ENCODE measurements at regions not wholly inside any gene's neighbourhood (a gene's known extent, or its start where the extent isn't known, plus 50 kb on each side); places are given as distances from the start of the nearest gene placed in this dataset.
"Not testable (repeated sequence)": the region's sequence is repeated elsewhere in the genome, so short reads cannot be mapped to it uniquely, and the experiment has no call there.

GRCh38 chr14:105678996-105679958, 152.9 kb downstream of the TMEM121 start:
- not testable (repeated sequence) for DNase-seq (ENCODE audit: low read depth in 2 of 2)

DNA sequence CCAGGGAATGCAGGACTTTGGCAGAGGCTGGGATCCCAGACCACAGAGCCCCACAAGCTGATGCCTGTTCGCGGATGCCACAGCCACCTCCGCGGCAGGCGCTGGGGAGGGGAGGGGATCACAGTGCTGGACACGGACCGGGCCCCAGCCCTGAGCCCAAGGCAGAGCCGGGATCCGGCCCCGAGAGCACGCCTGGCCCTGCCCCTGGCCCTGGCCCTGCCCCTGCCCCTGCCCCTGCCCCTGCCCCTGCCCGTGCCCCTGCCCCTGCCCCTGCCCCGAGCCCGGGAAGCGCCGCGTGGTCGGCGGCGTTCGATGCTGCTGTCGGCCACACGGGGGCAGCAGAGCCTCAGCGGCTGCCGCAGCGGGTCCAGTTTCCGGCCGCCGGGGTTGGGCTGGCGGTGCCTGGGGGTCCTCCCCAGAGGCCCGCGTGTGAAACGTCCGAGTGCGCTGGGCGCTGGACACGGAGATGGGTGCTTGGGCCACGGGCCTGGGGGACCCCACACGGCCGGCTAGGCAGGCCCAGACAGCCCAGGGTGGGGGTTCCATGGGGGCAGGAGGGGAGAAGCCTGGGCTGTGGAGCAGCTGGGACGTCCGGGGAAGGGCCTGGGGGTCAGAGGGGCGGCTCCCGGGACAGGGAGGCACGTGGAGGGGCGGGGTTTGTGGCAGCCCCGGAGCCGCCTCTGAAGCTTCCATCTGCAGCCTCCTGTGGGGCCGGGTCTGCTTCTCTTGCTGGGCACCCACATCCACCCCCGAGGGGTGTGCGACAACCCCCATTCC, 153.8 kb downstream of the TMEM121 start:
- not testable (repeated sequence) for DNase-seq (ENCODE audit: low read depth in 2 of 2)

GRCh38 chr14:105680736-105681098, 154.3 kb downstream of the TMEM121 start:
- not testable (repeated sequence) for DNase-seq (ENCODE audit: low read depth in 2 of 2)

GRCh38 chr14:105681606-105682185, 155.3 kb downstream of the TMEM121 start:
- DNase-seq (ENCODE audit: low read depth in 2 of 2) = not testable (repeated sequence)

DNA sequence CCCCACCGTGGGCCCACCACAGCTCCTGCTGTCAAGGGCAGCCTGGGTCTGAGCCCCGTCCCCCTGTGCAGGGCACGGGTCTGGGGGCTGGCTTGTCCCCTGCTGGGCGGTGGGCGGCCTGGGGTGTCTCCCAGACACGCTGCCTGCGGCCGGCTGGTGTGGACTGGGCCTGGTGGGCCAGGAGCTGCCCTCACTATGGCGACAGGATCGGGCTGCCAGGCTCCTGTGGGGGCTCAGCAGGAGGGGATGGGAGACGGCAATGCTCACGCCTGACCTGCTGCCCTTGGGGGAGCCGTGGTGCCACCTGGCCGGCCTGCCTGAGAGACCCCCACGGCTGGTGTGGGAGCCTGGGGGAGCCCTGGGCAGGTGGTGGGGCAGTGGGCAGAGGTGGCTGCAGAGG, 156.1 kb downstream of the TMEM121 start:
- not testable (repeated sequence) for DNase-seq (ENCODE audit: low read depth in 2 of 2)

- DNase-seq (ENCODE audit: low read depth in 2 of 2) = no peak
Measured at GRCh38 chr14:105682956-105683570, 156.7 kb downstream of the TMEM121 start.

GRCh38 chr14:105684056-105684455, 157.7 kb downstream of the TMEM121 start:
- not testable (repeated sequence) for DNase-seq (ENCODE audit: low read depth in 2 of 2)

GRCh38 chr14:105684597-105684996, 158.2 kb downstream of the TMEM121 start:
- DNase-seq (ENCODE audit: low read depth in 2 of 2) = not testable (repeated sequence)

- DNase-seq (ENCODE audit: low read depth in 2 of 2) = no peak
Measured at GRCh38 chr14:105685003-105685402, 158.6 kb downstream of the TMEM121 start.

DNA sequence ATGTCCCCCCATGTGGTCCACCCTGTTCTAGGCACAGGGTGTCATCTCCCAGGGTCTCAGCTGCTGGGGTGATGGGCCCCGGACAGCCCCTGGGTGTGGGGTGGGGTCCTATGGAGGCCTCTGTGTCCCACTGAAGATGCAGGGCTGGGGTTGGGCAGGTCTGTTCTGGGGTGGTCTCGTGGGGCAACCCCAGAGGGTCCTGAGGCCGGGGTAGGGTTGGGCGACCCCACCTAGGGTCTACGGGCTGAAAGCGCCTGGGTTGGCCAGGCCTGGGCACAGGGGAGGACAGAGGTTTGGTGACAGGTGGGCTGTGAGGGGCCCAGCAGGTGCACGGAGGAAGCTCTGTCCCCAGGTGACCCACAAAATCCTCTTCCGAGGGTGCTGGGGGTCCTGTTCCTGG, 159.2 kb downstream of the TMEM121 start:
- not testable (repeated sequence) for DNase-seq (ENCODE audit: low read depth in 2 of 2)

- not testable (repeated sequence) for DNase-seq (ENCODE audit: low read depth in 2 of 2)
Measured at GRCh38 chr14:105686050-105686449, 159.7 kb downstream of the TMEM121 start.

GRCh38 chr14:105686462-105687170, 160.2 kb downstream of the TMEM121 start:
- not testable (repeated sequence) for DNase-seq (ENCODE audit: low read depth in 2 of 2)

DNA sequence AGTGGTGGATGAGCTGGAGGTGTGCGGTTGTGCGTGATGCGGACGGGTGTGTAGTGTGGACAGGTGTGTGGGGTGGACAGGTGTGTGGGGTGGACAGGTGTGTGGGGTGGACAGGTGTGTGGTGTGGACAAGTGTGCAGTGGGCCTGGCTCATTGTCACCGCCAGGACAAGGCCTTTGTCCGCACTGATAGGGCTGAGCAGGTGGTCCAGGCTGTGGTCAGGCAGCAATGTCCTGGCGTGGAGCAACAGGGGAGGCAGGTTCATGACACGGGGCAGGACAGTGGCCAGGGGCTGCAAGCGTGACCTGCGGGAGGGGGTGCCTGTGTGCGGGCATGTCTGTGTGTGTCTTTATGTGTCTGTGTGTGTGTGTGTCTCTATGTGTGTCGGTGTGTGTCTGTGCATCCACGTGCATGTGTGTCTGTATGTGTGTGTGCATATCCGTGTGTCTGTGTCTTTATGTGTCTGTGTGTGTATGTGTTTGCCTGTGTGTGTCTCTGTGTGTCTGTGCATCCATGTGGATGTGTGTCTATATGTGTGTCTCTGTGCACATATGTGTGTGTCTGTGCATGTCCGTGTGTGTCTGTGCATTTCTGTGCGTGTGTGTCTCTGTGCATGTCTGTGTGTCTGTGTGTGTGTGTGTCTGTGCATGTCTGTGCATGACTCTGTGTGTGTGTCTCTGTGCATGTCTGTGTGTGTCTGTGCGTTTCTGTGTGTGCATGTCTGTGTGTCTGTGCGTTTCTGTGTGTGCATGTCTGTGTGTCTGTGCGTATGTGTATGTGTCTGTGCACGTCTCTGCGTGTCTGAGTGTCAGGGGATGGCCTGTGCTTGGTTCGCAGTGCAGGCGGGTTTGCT, 161.0 kb downstream of the TMEM121 start:
- not testable (repeated sequence) for DNase-seq (ENCODE audit: low read depth in 2 of 2)

DNA sequence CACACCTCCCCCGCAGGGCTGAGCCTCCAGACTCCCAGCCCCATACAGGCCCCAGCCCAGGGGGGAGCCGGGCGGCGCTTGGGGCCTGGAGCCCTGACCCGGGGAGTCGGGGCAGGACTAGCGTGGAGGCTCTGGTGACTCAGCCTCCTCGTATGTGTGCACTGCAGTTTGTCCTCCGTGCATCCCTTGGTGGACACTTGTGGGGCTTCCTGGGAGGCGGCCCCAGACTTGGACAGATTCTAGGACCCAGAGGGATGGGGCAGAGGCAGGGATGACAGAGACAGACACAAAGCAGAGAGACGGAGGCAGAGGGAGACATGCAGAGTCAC, 161.6 kb downstream of the TMEM121 start:
- not testable (repeated sequence) for DNase-seq (ENCODE audit: low read depth in 2 of 2)

GRCh38 chr14:105688664-105689221, 162.4 kb downstream of the TMEM121 start:
- DNase-seq (ENCODE audit: low read depth in 2 of 2) = not testable (repeated sequence)

DNA sequence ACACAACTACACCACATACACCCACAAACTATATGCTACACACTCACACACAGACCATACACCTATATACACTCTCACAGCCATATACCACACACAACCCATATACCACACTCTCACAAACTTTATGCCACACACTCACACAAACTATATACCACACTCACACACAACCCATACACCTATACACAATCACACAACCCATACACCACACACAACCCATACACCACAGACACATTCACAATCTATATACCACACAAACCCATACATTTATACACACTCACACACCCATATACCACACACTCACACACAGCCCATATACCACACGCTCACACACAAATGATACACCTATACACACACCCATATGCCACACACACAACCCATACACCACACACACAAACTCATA, 163.3 kb downstream of the TMEM121 start:
- DNase-seq (ENCODE audit: low read depth in 2 of 2) = no peak

DNA sequence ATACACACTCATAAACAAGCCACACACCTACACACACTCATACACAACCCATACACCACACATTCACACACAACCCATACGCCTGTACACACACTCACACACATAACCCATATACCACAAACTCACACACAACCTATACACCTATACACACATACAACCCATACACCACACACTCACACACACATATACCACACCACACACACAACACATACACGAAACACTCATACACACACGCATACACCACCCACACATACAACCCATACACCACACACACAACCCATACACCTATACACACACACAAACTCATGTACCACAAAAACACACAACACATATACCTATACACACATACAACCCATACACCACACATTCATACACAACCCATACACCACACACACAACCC, 164.3 kb downstream of the TMEM121 start:
- DNase-seq (ENCODE audit: low read depth in 2 of 2) = no peak

DNA sequence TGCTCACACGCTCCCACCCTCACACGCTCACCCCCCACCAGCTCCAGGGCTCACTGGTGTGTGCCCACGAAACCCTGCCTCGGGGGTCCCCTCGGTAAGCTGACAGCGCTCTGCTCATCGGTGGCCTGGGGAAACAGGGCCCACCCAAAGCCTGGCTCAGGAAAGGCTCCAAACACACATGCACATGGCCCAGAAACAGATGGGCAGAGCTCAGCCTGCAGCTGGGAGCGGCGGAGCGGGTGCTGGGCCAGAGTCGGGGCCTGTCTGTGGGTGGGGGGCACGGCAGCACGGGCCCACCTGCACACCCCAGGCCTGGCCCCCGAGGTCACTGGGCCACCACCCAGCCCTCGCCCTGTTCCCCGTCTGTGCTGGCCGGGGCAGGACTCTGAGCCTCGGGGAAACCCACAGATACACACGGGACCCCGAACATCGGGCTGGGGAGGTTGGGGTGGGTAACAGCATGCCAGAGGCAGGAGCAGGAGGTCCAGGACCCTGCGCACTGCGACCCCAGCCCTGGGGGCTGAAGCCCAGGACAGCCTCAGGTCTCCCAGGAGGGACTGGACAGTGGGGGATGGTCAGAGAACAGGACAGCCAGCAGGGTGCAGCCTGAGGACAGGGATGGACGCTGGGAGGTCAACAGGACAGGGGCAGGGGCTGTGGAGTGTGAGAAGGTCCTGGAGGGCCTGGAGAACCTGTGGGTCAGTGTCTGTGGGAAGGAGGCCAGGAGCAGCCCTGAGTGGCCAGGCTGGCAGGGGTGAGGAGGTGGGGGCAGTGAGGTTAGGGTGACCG, 165.1 kb downstream of the TMEM121 start:
- DNase-seq (ENCODE audit: low read depth in 2 of 2) = not testable (repeated sequence)

DNA sequence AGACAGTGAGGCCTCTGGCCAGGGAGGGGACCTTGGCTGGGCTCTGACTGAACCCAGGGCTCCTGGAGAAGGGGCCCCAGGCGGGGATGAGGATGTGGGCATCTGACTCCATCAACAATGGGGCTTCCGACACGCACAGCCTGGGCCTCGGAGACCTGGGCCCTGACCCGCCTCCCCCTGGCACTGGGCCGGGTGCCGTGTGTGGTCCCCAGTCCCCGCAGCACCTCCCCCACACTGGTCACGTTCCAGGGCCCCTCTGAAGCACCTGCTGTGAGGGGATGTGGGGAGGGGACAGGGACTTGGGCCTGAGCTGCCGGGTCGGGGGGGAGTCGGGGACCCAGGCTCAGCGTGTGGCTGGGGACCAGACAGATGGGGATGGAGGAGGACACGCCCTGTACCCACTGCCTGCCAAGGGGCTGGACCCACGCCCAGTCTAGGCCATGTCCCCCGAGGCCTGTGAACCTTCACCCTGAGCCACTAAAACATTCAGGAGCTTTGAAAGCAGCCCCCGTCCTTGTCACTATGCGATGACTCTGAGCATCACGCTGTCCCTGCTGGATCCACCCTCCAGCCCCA, 165.8 kb downstream of the TMEM121 start:
- DNase-seq (ENCODE audit: low read depth in 2 of 2) = not testable (repeated sequence)
